Keratinocyte (primary cell): ENCODE measurements at regions not wholly inside any gene's neighbourhood (a gene's known extent, or its start where the extent isn't known, plus 50 kb on each side); places are given as distances from the start of the nearest gene placed in this dataset.

Experiments used
- CTCF ChIP-seq, 3 experiments: IDR thresholded peaks in 1 of 3; conservative IDR thresholded peaks in 1 of 3; optimal IDR thresholded peaks in 1 of 3; 2 replicates in 2 of 3; 3 replicates in 1 of 3; pipeline versions ENCODE3 to v1.5.1; 2011; ENCODE audit warnings: low read length in 3 of 3, mild to moderate bottlenecking in 3 of 3, moderate library complexity in 2 of 3, control low read depth in 1 of 3, inconsistent platforms in 1 of 3; ENCODE audit not compliant: insufficient read depth in 2 of 3; ENCODE audit errors: extremely low read depth in 1 of 3
- EZH2 ChIP-seq: IDR thresholded peaks from one replicate; pipeline ENCODE4 v1.6.1; 2012; ENCODE audit warnings: inconsistent platforms, mild to moderate bottlenecking, low read length, moderate library complexity

- TF ChIP-seq CTCF (optimal IDR thresholded peaks at IDR 0.05 in 1 of 3, IDR thresholded peaks at IDR 0.05 in 1 of 3, conservative IDR thresholded peaks at IDR 0.05 in 1 of 3; ENCODE audit: extremely low read depth in 1 of 3, insufficient read depth in 2 of 3, low read length in 3 of 3) (no peak), EZH2 (no peak)
These were observed 96.7 kb upstream of the DIAPH3 start for GRCh38 chr13:60260440-60260839.
